HG02870 (cell line): ENCODE measurements at regions not wholly inside any gene's neighbourhood (a gene's known extent, or its start where the extent isn't known, plus 50 kb on each side); places are given as distances from the start of the nearest gene placed in this dataset.

ENCODE experiments used
- ATAC-seq: cut with Tn5 transposase; IDR thresholded peaks from one replicate; pipeline ENCODE4 v1.9.1; 2021; ENCODE audit warnings: mild to moderate bottlenecking, moderate library complexity; ENCODE audit not compliant: unreplicated experiment

GRCh38 chr4:107255114-107255513 is 219.0 kb upstream of the DKK2 start:
- ATAC-seq: no peak

GRCh38 chr4:107253579-107254068 is 217.5 kb upstream of the DKK2 start:
- no peak for ATAC-seq

GRCh38 chr4:107253090-107253489 is 217.0 kb upstream of the DKK2 start:
- ATAC-seq: no peak

- ATAC-seq: no peak
Measured at GRCh38 chr4:107252571-107252970, 216.5 kb upstream of the DKK2 start.

GRCh38 chr4:107248571-107248970 is 212.5 kb upstream of the DKK2 start:
- ATAC-seq: no peak

GRCh38 chr4:107247738-107248137 is 211.6 kb upstream of the DKK2 start:
- no peak for ATAC-seq

- ATAC-seq: no peak
Measured at GRCh38 chr4:107246761-107247160, 210.6 kb upstream of the DKK2 start.

GRCh38 chr4:107243141-107243781 is 207.1 kb upstream of the DKK2 start:
- no peak for ATAC-seq

- ATAC-seq: no peak
Measured at GRCh38 chr4:107220976-107221375, 184.9 kb upstream of the DKK2 start.

- no peak for ATAC-seq
Measured at GRCh38 chr4:107219681-107220080, 183.6 kb upstream of the DKK2 start.

GRCh38 chr4:107216379-107216778 is 180.3 kb upstream of the DKK2 start:
- no peak for ATAC-seq

GRCh38 chr4:107215222-107215621 is 179.1 kb upstream of the DKK2 start:
- ATAC-seq: no peak

- ATAC-seq: no peak
Measured at GRCh38 chr4:107213880-107214279, 177.8 kb upstream of the DKK2 start.

- ATAC-seq: no peak
Measured at GRCh38 chr4:107213410-107213809, 177.3 kb upstream of the DKK2 start.

- no peak for ATAC-seq
Measured at GRCh38 chr4:107212565-107212964, 176.5 kb upstream of the DKK2 start.

GRCh38 chr4:107210450-107211239 is 174.5 kb upstream of the DKK2 start:
- ATAC-seq: no peak

- ATAC-seq: no peak
Measured at GRCh38 chr4:107203733-107204132, 167.6 kb upstream of the DKK2 start.

- ATAC-seq: no peak
Measured at GRCh38 chr4:107202744-107203143, 166.6 kb upstream of the DKK2 start.

GRCh38 chr4:107197121-107197520 is 161.0 kb upstream of the DKK2 start:
- ATAC-seq: no peak

GRCh38 chr4:107196312-107196711 is 160.2 kb upstream of the DKK2 start:
- no peak for ATAC-seq

GRCh38 chr4:107194005-107194404 is 157.9 kb upstream of the DKK2 start:
- no peak for ATAC-seq

GRCh38 chr4:107192601-107193000 is 156.5 kb upstream of the DKK2 start:
- no peak for ATAC-seq
